ENCODE measurements at regions not wholly inside any gene's neighbourhood (a gene's known extent, or its start where the extent isn't known, plus 50 kb on each side); places are given as distances from the start of the nearest gene placed in this dataset.
"Not testable (repeated sequence)": the region's sequence is repeated elsewhere in the genome, so short reads cannot be mapped to it uniquely, and the experiment has no call there.

DNA sequence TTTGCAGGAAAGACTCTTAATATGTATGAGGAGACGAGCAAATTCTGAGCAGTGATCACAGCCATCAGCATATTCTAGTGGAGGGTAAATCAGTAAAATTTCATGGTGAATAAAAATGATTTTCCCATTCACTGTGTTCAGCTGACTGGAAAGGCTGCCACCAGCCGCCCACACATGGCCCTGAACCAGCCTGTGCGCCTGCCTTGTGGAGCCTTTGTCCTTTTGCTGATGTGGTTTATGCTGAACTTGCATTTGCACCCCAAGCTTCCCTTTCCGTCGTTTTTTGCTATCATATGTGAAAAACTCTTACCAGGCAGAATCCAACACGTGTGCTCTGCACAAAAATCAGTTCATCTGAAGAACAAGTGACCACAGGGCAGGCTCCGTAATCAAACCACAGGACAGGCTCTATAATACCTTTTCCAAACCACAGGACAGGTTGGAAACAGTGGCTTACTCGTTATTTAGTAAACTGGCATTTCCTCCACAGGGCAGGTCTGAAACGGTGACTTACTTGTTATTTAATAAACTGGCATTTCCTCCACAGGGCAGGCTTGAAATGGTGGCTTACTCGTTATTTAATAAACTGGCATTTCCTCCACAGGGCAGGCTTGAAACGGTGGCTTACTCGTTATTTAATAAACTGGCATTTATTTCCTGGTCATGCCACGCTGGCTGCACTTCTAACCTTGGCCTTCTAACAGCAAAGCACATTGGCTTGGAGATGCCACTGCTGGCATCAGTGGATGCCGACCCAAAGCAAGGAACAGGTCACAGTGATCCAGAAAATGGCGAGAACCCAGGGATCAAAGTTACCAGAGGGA, 58.4 kb upstream of the TNK2 start:
- not testable (repeated sequence) for TF ChIP-seq POLR2AphosphoS5 (IDR thresholded peaks at IDR 0.05; ENCODE audit: low read depth, low read length); TAF1 (IDR thresholded peaks at IDR 0.05; ENCODE audit: low read depth, low read length); POLR2A (IDR thresholded peaks at IDR 0.05; ENCODE audit: low read depth, low read length); PAX5 (IDR thresholded peaks at IDR 0.05; ENCODE audit: insufficient read depth, low read length, severe bottlenecking)
